SK-N-SH (cell line): ENCODE measurements at regions not wholly inside any gene's neighbourhood (a gene's known extent, or its start where the extent isn't known, plus 50 kb on each side); places are given as distances from the start of the nearest gene placed in this dataset.

Experiments used
- CTCF ChIA-PET: fragments of 300-600, 350-600 bp; formaldehyde crosslinking; extraction: SDS; loops from one replicate; lab custom pipeline; 2021; lab: Yijun Ruan, JAX
- POLR2A ChIA-PET: fragments of 350-600 bp; sonication (Branson Sonifier 250); formaldehyde crosslinking; extraction: SDS; loops from one replicate; lab custom pipeline; 2020; ENCODE audit warnings: antibody characterized with exemption, inconsistent platforms; lab: Yijun Ruan, JAX
- DNase-seq: peaks from one replicate; pipeline ENCODE4 v3.0.0; 2012
- H2AFZ ChIP-seq: fragments of 200-600 bp; sonication (generic); 2 replicates; pipeline ENCODE4 v1.8.1; 2016; ENCODE audit warnings: antibody characterized with exemption, mild to moderate bottlenecking, low read depth
- H3F3A ChIP-seq: fragments of 200-600 bp; sonication (generic); replicated peaks from 2 replicates; pipeline ENCODE3; 2016; ENCODE audit warnings: antibody characterized with exemption, mild to moderate bottlenecking; ENCODE audit not compliant: insufficient read depth
- H3K27ac ChIP-seq, 2 experiments: fragments of 200-500 bp in 1 of 2; fragments of 200-600 bp in 1 of 2; sonication (Bioruptor generic) in 1 of 2; sonication (generic), shearing (Covaris generic) in 1 of 2; 2 replicates each; pipeline versions ENCODE4 v1.5.1 to v1.6.1; 2014 to 2016; ENCODE audit warnings: low read depth in 2 of 2, inconsistent platforms in 1 of 2, low read length in 1 of 2, mild to moderate bottlenecking in 1 of 2, mixed read lengths in 1 of 2
- H3K27me3 ChIP-seq: fragments of 200-600 bp; sonication (generic), shearing (Covaris generic); 2 replicates; pipeline ENCODE4 v1.6.1; 2016; ENCODE audit warnings: mixed run types; ENCODE audit not compliant: insufficient read depth
- H3K36me3 ChIP-seq, 2 experiments: fragments of 200-500 bp in 1 of 2; fragments of 200-600 bp in 1 of 2; sonication (Bioruptor generic) in 1 of 2; sonication (generic) in 1 of 2; replicated peaks in 1 of 2; 2 replicates each; pipeline versions ENCODE3 to v1.5.1; 2014 to 2016; ENCODE audit warnings: low read length in 1 of 2, mild to moderate bottlenecking in 1 of 2; ENCODE audit not compliant: insufficient read depth in 2 of 2, control insufficient read depth in 1 of 2
- H3K4me1 ChIP-seq, 2 experiments: fragments of 200-500 bp in 1 of 2; fragments of 200-600 bp in 1 of 2; sonication (Bioruptor generic) in 1 of 2; sonication (generic), shearing (Covaris generic) in 1 of 2; 2 replicates each; pipeline versions ENCODE4 v1.5.1 to v1.6.1; 2014 to 2016; ENCODE audit warnings: low read depth in 1 of 2, low read length in 1 of 2, mixed run types in 1 of 2; ENCODE audit not compliant: insufficient read depth in 2 of 2, control insufficient read depth in 1 of 2
- H3K4me2 ChIP-seq: fragments of 200-600 bp; sonication (generic), shearing (Covaris generic); 2 replicates; pipeline ENCODE4 v1.6.1; 2017; ENCODE audit warnings: mixed run types
- H3K4me3 ChIP-seq, 2 experiments: fragments of 200-500 bp in 1 of 2; fragments of 200-600 bp in 1 of 2; sonication (Bioruptor generic) in 1 of 2; sonication (generic), shearing (Covaris generic) in 1 of 2; 2 replicates each; pipeline versions ENCODE4 v1.5.1 to v1.8.1; 2014 to 2016; ENCODE audit warnings: low read depth in 2 of 2, inconsistent platforms in 1 of 2, low read length in 1 of 2, mild to moderate bottlenecking in 1 of 2, mixed read lengths in 1 of 2, moderate library complexity in 1 of 2
- H3K79me2 ChIP-seq: fragments of 200-600 bp; sonication (generic); 2 replicates; pipeline ENCODE4 v1.8.1; 2017; ENCODE audit warnings: mild to moderate bottlenecking; ENCODE audit not compliant: insufficient read depth
- H3K9ac ChIP-seq: fragments of 200-600 bp; sonication (generic); 2 replicates; pipeline ENCODE4 v1.6.1; 2017; ENCODE audit warnings: mixed run types
- H3K9me2 ChIP-seq: fragments of 200-600 bp; sonication (generic); 2 replicates; pipeline ENCODE4 v1.6.1; 2017; ENCODE audit warnings: mixed run types
- H3K9me3 ChIP-seq: fragments of 200-600 bp; sonication (generic); 2 replicates; pipeline ENCODE4 v1.6.1; 2017; ENCODE audit warnings: mixed run types, mild to moderate bottlenecking, moderate library complexity
- H4K20me1 ChIP-seq: fragments of 200-600 bp; sonication (generic); 2 replicates; pipeline ENCODE4 v1.6.1; 2017; ENCODE audit warnings: mild to moderate bottlenecking, mixed run types; ENCODE audit not compliant: insufficient read depth
- CTCF ChIP-seq: fragments of 200-600 bp; sonication (generic); IDR thresholded peaks from 2 replicates; pipeline ENCODE4 v1.6.1; 2017; ENCODE audit warnings: antibody characterized with exemption, mild to moderate bottlenecking, moderate library complexity
- FOSL2 ChIP-seq: IDR thresholded peaks from 2 replicates; pipeline ENCODE4 v1.4.0; 2012; ENCODE audit warnings: low read depth, mild to moderate bottlenecking, moderate library complexity, borderline replicate concordance
- FOXJ3 ChIP-seq: sonication (generic); formaldehyde crosslinking; IDR thresholded peaks from 2 replicates; pipeline ENCODE4 v1.5.1; 2020; ENCODE audit warnings: mild to moderate bottlenecking, missing genetic modification reagents
- FOXM1 ChIP-seq: IDR thresholded peaks from 2 replicates; pipeline ENCODE4 v1.4.0; 2012; ENCODE audit warnings: low read depth, mild to moderate bottlenecking
- GABPA ChIP-seq: IDR thresholded peaks from 2 replicates; pipeline ENCODE4 v1.4.0; 2012; ENCODE audit warnings: low read depth, mild to moderate bottlenecking
- MAX ChIP-seq: IDR thresholded peaks from 2 replicates; pipeline ENCODE4 v1.4.0; 2012; ENCODE audit warnings: low read depth
- MXI1 ChIP-seq: IDR thresholded peaks from 2 replicates; pipeline ENCODE4 v1.6.1; 2012; ENCODE audit warnings: mild to moderate bottlenecking, low read depth, low read length, improper control_type of control experiment
- RAD21 ChIP-seq: IDR thresholded peaks from 2 replicates; pipeline ENCODE4 v1.6.1; 2012; ENCODE audit warnings: mild to moderate bottlenecking, low read length
- SIN3A ChIP-seq: IDR thresholded peaks from 2 replicates; pipeline ENCODE4 v1.6.1; 2012; ENCODE audit warnings: low read depth, mild to moderate bottlenecking, low read length, moderate library complexity, borderline replicate concordance
- TCF12 ChIP-seq: IDR thresholded peaks from 2 replicates; pipeline ENCODE4 v1.4.0; 2012
- USF1 ChIP-seq: IDR thresholded peaks from 2 replicates; pipeline ENCODE4 v1.4.0; 2012; ENCODE audit warnings: low read depth, borderline replicate concordance
- USF2 ChIP-seq: fragments of 150-350 bp; IDR thresholded peaks from 2 replicates; pipeline ENCODE4 v1.6.1; 2017; ENCODE audit warnings: antibody characterized with exemption, low read length, low read depth, borderline replicate concordance
- YY1 ChIP-seq: IDR thresholded peaks from 2 replicates; pipeline ENCODE4 v1.4.0; 2012; ENCODE audit warnings: low read depth, mild to moderate bottlenecking
- ZBTB33 ChIP-seq: IDR thresholded peaks from 2 replicates; pipeline ENCODE4 v1.4.0; 2012; ENCODE audit warnings: low read depth, borderline replicate concordance
- WGBS: methylation state at CpG from one replicate; pipeline ENCODE4 v1.1.6; 2017; ENCODE audit warnings: low lambda C conversion rate; 5-methylcytosine and 5-hydroxymethylcytosine counted together

- Histone ChIP-seq H3F3A (no peaks in the 10 kb centered on the region), H3K9ac (no peak overlapping the region), H3K27me3 (no peaks in the 10 kb centered on the region)
- TF ChIP-seq ZBTB33 (no peak), YY1 (no peak), SIN3A (no peak), USF2 (no peak), TCF12 (no peak), FOSL2 (no peak), CTCF (no peak), RAD21 (no peak), MXI1 (no peak), FOXM1 (no peak), USF1 (no peak)
- TF ChIP-seq, all 33 proteins: peak for 0
- no peak overlapping the region for H3K4me2 ChIP-seq
- ChIA-PET CTCF (no interaction called here), POLR2A (no interaction called here)
- H3K27ac ChIP-seq: no peak overlapping the region
- H4K20me1 ChIP-seq: no peaks in the 10 kb centered on the region
- no peaks in the 10 kb centered on the region for H3K79me2 ChIP-seq
- H3K36me3 ChIP-seq: no peaks in the 10 kb centered on the region
- no peak overlapping the region for H2AFZ ChIP-seq
- no peak overlapping the region for H3K4me3 ChIP-seq
- no peaks in the 10 kb centered on the region for H3K9me3 ChIP-seq
- no peak for DNase-seq
- no peaks in the 10 kb centered on the region; a peak in 1 of 4 replicates for H3K4me1 ChIP-seq
- H3K9me2 ChIP-seq: no peaks in the 10 kb centered on the region
- WGBS: 60% methylated on average over 7 of the region's 7 CpGs
These were observed 51.6 kb upstream of the TAB2 start for GRCh38 chr6:149265945-149266344.

GRCh38 chr6:149266659-149267058 is 50.9 kb upstream of the TAB2 start:
- H3K4me3 ChIP-seq: no peak overlapping the region

More at GRCh38 chr6:149266659-149267058, 50.9 kb upstream of the TAB2 start:
- WGBS: 67% methylated on average over 6 of the region's 6 CpGs
- Histone ChIP-seq H3K9me2 (no peaks in the 10 kb centered on the region), H3K36me3 (no peaks in the 10 kb centered on the region), H2AFZ (no peak overlapping the region), H4K20me1 (no peaks in the 10 kb centered on the region), H3F3A (no peaks in the 10 kb centered on the region)
- no peak for TF ChIP-seq CTCF
- TF ChIP-seq ZBTB33: no peak
- no peak for TF ChIP-seq FOXJ3 (CRISPR knock-in tag)
- no peak for TF ChIP-seq MAX
- no peak for TF ChIP-seq GABPA
- TF ChIP-seq USF2: no peak
- TF ChIP-seq RAD21: no peak
- no peak for TF ChIP-seq SIN3A
- TF ChIP-seq, all 33 proteins: peak for 0
- Histone ChIP-seq H3K9ac (no peak overlapping the region), H3K27ac (no peak overlapping the region), H3K9me3 (no peaks in the 10 kb centered on the region), H3K27me3 (no peaks in the 10 kb centered on the region), H3K4me1 (no peaks in the 10 kb centered on the region; a peak in 1 of 4 replicates), H3K4me2 (no peak overlapping the region), H3K79me2 (no peaks in the 10 kb centered on the region)
- CTCF ChIA-PET: interaction anchor here (1.4 kb wide), 1 partner anchor 15 kb away, joined by 3 read pairs; no protein-coding TSS in a partner anchor
- POLR2A ChIA-PET: no interaction called here
- DNase-seq: no peak
